ENCODE measurements at regions not wholly inside any gene's neighbourhood (a gene's known extent, or its start where the extent isn't known, plus 50 kb on each side); places are given as distances from the start of the nearest gene placed in this dataset.

DNA sequence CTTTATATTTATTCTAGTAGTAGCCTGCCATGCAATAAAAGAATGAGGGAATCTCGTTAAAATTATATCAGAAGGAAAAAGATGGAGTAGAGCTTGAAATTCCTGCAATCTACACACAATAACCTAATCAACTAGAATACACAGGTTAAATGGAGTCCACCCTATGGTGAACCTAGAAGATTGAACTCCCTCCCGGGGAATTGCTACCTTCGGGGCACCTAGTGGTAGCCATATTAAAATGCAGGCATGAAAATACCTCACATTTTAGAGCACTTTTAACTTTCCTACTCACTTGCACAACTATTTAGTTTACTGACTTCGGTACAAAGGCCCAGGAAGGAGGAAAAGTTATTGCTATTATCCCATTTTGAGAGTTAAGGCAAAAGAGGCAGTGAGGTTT lies 174.5 kb downstream of the SS18 start:
- no peak for TF ChIP-seq CTCF (IDR thresholded peaks at IDR 0.05)
- TF ChIP-seq POLR2A (IDR thresholded peaks at IDR 0.05) = no peak
- no peak for TF ChIP-seq EP300 (IDR thresholded peaks at IDR 0.05)
